ENCODE measurements at regions not wholly inside any gene's neighbourhood (a gene's known extent, or its start where the extent isn't known, plus 50 kb on each side); places are given as distances from the start of the nearest gene placed in this dataset.
"Not testable (repeated sequence)": the region's sequence is repeated elsewhere in the genome, so short reads cannot be mapped to it uniquely, and the experiment has no call there.

GRCh38 chr9:31336386-31336785 lies 1048.1 kb upstream of the ACO1 start:
- DNase-seq (ENCODE audit: low read depth) = no peak

GRCh38 chr9:31336841-31337240 lies 1047.6 kb upstream of the ACO1 start:
- DNase-seq (ENCODE audit: low read depth) = no peak

GRCh38 chr9:31347082-31347617 lies 1037.3 kb upstream of the ACO1 start:
- peak; percentile 64 for DNase-seq (ENCODE audit: low read depth)

GRCh38 chr9:31355159-31355882 lies 1029.1 kb upstream of the ACO1 start:
- DNase-seq (ENCODE audit: low read depth) = peak; percentile 3

GRCh38 chr9:31355965-31356364 lies 1028.5 kb upstream of the ACO1 start:
- DNase-seq (ENCODE audit: low read depth) = no peak

- no peak for DNase-seq (ENCODE audit: low read depth)
These were observed 1025.4 kb upstream of the ACO1 start for GRCh38 chr9:31359071-31359470.

GRCh38 chr9:31364171-31364570 lies 1020.3 kb upstream of the ACO1 start:
- DNase-seq (ENCODE audit: low read depth) = no peak

- peak; percentile 9 for DNase-seq (ENCODE audit: low read depth)
These were observed 1011.5 kb upstream of the ACO1 start for GRCh38 chr9:31372799-31373587.

- no peak for DNase-seq (ENCODE audit: low read depth)
These were observed 1007.1 kb upstream of the ACO1 start for GRCh38 chr9:31377358-31377757.

GRCh38 chr9:31388660-31389059 lies 995.8 kb upstream of the ACO1 start:
- DNase-seq (ENCODE audit: low read depth) = peak; percentile 4

GRCh38 chr9:31389075-31389474 lies 995.4 kb upstream of the ACO1 start:
- DNase-seq (ENCODE audit: low read depth) = no peak

- DNase-seq (ENCODE audit: low read depth) = no peak
These were observed 993.9 kb upstream of the ACO1 start for GRCh38 chr9:31390403-31391025.

GRCh38 chr9:31393240-31393639 lies 991.2 kb upstream of the ACO1 start:
- peak; percentile 25 for DNase-seq (ENCODE audit: low read depth)

GRCh38 chr9:31394015-31394473 lies 990.4 kb upstream of the ACO1 start:
- DNase-seq (ENCODE audit: low read depth) = peak; percentile 73

GRCh38 chr9:31412081-31412480 lies 972.4 kb upstream of the ACO1 start:
- no peak for DNase-seq (ENCODE audit: low read depth)

- DNase-seq (ENCODE audit: low read depth) = no peak
These were observed 969.3 kb upstream of the ACO1 start for GRCh38 chr9:31415164-31415563.

GRCh38 chr9:31418419-31418818 lies 966.0 kb upstream of the ACO1 start:
- DNase-seq (ENCODE audit: low read depth) = no peak

- DNase-seq (ENCODE audit: low read depth) = not testable (repeated sequence)
These were observed 940.6 kb upstream of the ACO1 start for GRCh38 chr9:31443630-31444457.

- no peak for DNase-seq (ENCODE audit: low read depth)
These were observed 939.1 kb upstream of the ACO1 start for GRCh38 chr9:31445357-31445756.

GRCh38 chr9:31445960-31446359 lies 938.5 kb upstream of the ACO1 start:
- no peak for DNase-seq (ENCODE audit: low read depth)

- DNase-seq (ENCODE audit: low read depth) = no peak
These were observed 917.4 kb upstream of the ACO1 start for GRCh38 chr9:31467075-31467474.

- DNase-seq (ENCODE audit: low read depth) = no peak
These were observed 914.4 kb upstream of the ACO1 start for GRCh38 chr9:31470051-31470450.

Measured in amniotic epithelial cell (primary cell).